ENCODE measurements at regions not wholly inside any gene's neighbourhood (a gene's known extent, or its start where the extent isn't known, plus 50 kb on each side); places are given as distances from the start of the nearest gene placed in this dataset. TPM values are rescaled to one million over a fixed set of nuclear protein-coding genes. Genes with fewer than 3 reads are reported as not detected.

Small RNAs in the stretch of these regions (microRNA-seq; reads per million reads assigned to microRNA genes)
- gene MIR7641-1 = not detected
